ENCODE measurements at regions not wholly inside any gene's neighbourhood (a gene's known extent, or its start where the extent isn't known, plus 50 kb on each side); places are given as distances from the start of the nearest gene placed in this dataset.

DNA sequence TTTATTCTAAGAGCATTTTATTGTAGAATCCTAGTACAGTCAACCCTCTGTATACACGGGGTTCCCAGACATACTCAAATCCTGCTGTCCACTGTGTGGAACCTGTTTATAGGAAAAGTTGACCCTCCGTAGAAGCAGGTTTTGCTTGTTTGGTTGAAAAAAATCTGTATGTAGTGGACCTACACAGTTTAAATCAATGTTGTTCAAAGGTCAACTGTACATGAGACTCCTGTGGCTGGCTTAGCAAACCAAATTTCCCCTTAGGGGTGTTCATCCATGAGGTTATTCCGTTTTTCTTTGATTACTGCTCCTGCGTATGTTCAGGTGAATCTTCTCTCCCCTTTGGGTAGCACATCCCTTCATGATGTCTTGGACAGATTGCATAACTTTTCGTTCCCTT is 387.0 kb upstream of the ZFP64 start:
- TF ChIP-seq, protein P1, sequence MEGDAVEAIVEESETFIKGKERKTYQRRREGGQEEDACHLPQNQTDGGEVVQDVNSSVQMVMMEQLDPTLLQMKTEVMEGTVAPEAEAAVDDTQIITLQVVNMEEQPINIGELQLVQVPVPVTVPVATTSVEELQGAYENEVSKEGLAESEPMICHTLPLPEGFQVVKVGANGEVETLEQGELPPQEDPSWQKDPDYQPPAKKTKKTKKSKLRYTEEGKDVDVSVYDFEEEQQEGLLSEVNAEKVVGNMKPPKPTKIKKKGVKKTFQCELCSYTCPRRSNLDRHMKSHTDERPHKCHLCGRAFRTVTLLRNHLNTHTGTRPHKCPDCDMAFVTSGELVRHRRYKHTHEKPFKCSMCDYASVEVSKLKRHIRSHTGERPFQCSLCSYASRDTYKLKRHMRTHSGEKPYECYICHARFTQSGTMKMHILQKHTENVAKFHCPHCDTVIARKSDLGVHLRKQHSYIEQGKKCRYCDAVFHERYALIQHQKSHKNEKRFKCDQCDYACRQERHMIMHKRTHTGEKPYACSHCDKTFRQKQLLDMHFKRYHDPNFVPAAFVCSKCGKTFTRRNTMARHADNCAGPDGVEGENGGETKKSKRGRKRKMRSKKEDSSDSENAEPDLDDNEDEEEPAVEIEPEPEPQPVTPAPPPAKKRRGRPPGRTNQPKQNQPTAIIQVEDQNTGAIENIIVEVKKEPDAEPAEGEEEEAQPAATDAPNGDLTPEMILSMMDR (IDR thresholded peaks at IDR 0.05): no peak
- TF ChIP-seq ESRRA (CRISPR knock-in tag; IDR thresholded peaks at IDR 0.05; ENCODE audit: borderline replicate concordance) (no peak), NR1H2 (CRISPR knock-in tag; IDR thresholded peaks at IDR 0.05) (no peak), KAT7 (CRISPR knock-in tag; IDR thresholded peaks at IDR 0.05; ENCODE audit: borderline replicate concordance) (no peak), NR3C1 (CRISPR knock-in tag; conservative IDR thresholded peaks at IDR 0.05; ENCODE audit: low read depth) (no peak), TEAD4 (CRISPR knock-in tag; IDR thresholded peaks at IDR 0.05) (no peak), NFE2L1 (CRISPR knock-in tag; IDR thresholded peaks at IDR 0.05) (no peak)
- TF ChIP-seq, protein P2, sequence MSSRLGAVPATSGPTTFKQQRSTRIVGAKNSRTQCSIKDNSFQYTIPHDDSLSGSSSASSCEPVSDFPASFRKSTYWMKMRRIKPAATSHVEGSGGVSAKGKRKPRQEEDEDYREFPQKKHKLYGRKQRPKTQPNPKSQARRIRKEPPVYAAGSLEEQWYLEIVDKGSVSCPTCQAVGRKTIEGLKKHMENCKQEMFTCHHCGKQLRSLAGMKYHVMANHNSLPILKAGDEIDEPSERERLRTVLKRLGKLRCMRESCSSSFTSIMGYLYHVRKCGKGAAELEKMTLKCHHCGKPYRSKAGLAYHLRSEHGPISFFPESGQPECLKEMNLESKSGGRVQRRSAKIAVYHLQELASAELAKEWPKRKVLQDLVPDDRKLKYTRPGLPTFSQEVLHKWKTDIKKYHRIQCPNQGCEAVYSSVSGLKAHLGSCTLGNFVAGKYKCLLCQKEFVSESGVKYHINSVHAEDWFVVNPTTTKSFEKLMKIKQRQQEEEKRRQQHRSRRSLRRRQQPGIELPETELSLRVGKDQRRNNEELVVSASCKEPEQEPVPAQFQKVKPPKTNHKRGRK (CRISPR knock-in tag; IDR thresholded peaks at IDR 0.05; ENCODE audit: borderline replicate concordance): no peak
- TF ChIP-seq, protein P3, sequence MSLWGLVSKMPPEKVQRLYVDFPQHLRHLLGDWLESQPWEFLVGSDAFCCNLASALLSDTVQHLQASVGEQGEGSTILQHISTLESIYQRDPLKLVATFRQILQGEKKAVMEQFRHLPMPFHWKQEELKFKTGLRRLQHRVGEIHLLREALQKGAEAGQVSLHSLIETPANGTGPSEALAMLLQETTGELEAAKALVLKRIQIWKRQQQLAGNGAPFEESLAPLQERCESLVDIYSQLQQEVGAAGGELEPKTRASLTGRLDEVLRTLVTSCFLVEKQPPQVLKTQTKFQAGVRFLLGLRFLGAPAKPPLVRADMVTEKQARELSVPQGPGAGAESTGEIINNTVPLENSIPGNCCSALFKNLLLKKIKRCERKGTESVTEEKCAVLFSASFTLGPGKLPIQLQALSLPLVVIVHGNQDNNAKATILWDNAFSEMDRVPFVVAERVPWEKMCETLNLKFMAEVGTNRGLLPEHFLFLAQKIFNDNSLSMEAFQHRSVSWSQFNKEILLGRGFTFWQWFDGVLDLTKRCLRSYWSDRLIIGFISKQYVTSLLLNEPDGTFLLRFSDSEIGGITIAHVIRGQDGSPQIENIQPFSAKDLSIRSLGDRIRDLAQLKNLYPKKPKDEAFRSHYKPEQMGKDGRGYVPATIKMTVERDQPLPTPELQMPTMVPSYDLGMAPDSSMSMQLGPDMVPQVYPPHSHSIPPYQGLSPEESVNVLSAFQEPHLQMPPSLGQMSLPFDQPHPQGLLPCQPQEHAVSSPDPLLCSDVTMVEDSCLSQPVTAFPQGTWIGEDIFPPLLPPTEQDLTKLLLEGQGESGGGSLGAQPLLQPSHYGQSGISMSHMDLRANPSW (CRISPR knock-in tag; conservative IDR thresholded peaks at IDR 0.05; ENCODE audit: low read depth): no peak
- TF ChIP-seq, protein P4, sequence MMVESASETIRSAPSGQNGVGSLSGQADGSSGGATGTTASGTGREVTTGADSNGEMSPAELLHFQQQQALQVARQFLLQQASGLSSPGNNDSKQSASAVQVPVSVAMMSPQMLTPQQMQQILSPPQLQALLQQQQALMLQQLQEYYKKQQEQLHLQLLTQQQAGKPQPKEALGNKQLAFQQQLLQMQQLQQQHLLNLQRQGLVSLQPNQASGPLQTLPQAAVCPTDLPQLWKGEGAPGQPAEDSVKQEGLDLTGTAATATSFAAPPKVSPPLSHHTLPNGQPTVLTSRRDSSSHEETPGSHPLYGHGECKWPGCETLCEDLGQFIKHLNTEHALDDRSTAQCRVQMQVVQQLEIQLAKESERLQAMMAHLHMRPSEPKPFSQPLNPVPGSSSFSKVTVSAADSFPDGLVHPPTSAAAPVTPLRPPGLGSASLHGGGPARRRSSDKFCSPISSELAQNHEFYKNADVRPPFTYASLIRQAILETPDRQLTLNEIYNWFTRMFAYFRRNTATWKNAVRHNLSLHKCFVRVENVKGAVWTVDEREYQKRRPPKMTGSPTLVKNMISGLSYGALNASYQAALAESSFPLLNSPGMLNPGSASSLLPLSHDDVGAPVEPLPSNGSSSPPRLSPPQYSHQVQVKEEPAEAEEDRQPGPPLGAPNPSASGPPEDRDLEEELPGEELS (CRISPR knock-in tag; IDR thresholded peaks at IDR 0.05): no peak
- TF ChIP-seq, protein P5, sequence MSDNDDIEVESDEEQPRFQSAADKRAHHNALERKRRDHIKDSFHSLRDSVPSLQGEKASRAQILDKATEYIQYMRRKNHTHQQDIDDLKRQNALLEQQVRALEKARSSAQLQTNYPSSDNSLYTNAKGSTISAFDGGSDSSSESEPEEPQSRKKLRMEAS (CRISPR knock-in tag; IDR thresholded peaks at IDR 0.05): no peak

Measured in WTC11 (cell line).